Osteocyte (in vitro differentiated cells): ENCODE measurements at regions not wholly inside any gene's neighbourhood (a gene's known extent, or its start where the extent isn't known, plus 50 kb on each side); places are given as distances from the start of the nearest gene placed in this dataset.

ENCODE experiments used
- DNase-seq: peaks from one replicate; pipeline ENCODE4 v3.0.0; 2021; ENCODE audit warnings: mixed read lengths; ENCODE audit not compliant: unreplicated experiment; ENCODE audit errors: extremely low spot score
- H3K27ac Mint-ChIP-seq: one replicate; pipeline ENCODE4 v1.8.0; 2021; ENCODE audit warnings: mild to moderate bottlenecking, mixed read lengths; ENCODE audit not compliant: unreplicated experiment
- H3K27me3 Mint-ChIP-seq: one replicate; pipeline ENCODE4 v1.8.0; 2021; ENCODE audit warnings: mixed read lengths; ENCODE audit not compliant: unreplicated experiment
- H3K36me3 Mint-ChIP-seq: one replicate; pipeline ENCODE4 v1.8.0; 2021; ENCODE audit warnings: mixed read lengths; ENCODE audit not compliant: unreplicated experiment
- H3K4me1 Mint-ChIP-seq: one replicate; pipeline ENCODE4 v1.8.0; 2021; ENCODE audit warnings: mixed read lengths; ENCODE audit not compliant: unreplicated experiment
- H3K4me3 Mint-ChIP-seq: one replicate; pipeline ENCODE4 v1.8.0; 2021; ENCODE audit warnings: mild to moderate bottlenecking, moderate library complexity, mixed read lengths; ENCODE audit not compliant: unreplicated experiment
- H3K9me3 Mint-ChIP-seq: one replicate; pipeline ENCODE4 v1.8.0; 2021; ENCODE audit warnings: mixed read lengths; ENCODE audit not compliant: unreplicated experiment
- CTCF ChIP-seq: fragments of 200-600 bp; sonication (generic); IDR thresholded peaks from 2 replicates; pipeline ENCODE4 v1.5.0; 2021; ENCODE audit warnings: antibody characterized with exemption, mild to moderate bottlenecking, moderate library complexity

GRCh38 chr3:176959867-176960266 lies 237.4 kb downstream of the TBL1XR1 start:
- H3K4me1 Mint-ChIP-seq = peaks cover 7% of the 10 kb centered on the region
- no peak for TF ChIP-seq CTCF
- H3K27ac Mint-ChIP-seq = no peak overlapping the region
- H3K27me3 Mint-ChIP-seq = no peaks in the 10 kb centered on the region
- no peaks in the 10 kb centered on the region for H3K36me3 Mint-ChIP-seq
- H3K9me3 Mint-ChIP-seq = peaks cover 10% of the 10 kb centered on the region
- no peak for DNase-seq
- no peak overlapping the region for H3K4me3 Mint-ChIP-seq

GRCh38 chr3:176958560-176958959 lies 238.7 kb downstream of the TBL1XR1 start:
- DNase-seq = no peak
- H3K9me3 Mint-ChIP-seq = peaks cover 10% of the 10 kb centered on the region
- TF ChIP-seq CTCF = no peak
- no peak overlapping the region for H3K4me3 Mint-ChIP-seq
- peaks cover 20% of the 10 kb centered on the region for H3K4me1 Mint-ChIP-seq
- no peaks in the 10 kb centered on the region for H3K36me3 Mint-ChIP-seq
- H3K27me3 Mint-ChIP-seq = no peaks in the 10 kb centered on the region
- no peak overlapping the region for H3K27ac Mint-ChIP-seq

- no peaks in the 10 kb centered on the region for H3K36me3 Mint-ChIP-seq
- no peak for TF ChIP-seq CTCF
- peaks cover 45% of the 10 kb centered on the region for H3K4me1 Mint-ChIP-seq
- H3K9me3 Mint-ChIP-seq = no peaks in the 10 kb centered on the region
- H3K4me3 Mint-ChIP-seq = no peak overlapping the region
- no peaks in the 10 kb centered on the region for H3K27me3 Mint-ChIP-seq
- H3K27ac Mint-ChIP-seq = no peak overlapping the region
- DNase-seq = no peak
Measured at GRCh38 chr3:176954517-176954916, 242.8 kb downstream of the TBL1XR1 start.

- Mint-ChIP-seq H3K4me3 (no peak overlapping the region), H3K4me1 (peaks cover 45% of the 10 kb centered on the region), H3K36me3 (no peaks in the 10 kb centered on the region), H3K27ac (peak overlapping the region; percentile 58), H3K27me3 (no peaks in the 10 kb centered on the region), H3K9me3 (no peaks in the 10 kb centered on the region)
- TF ChIP-seq CTCF = no peak
- no peak for DNase-seq
Measured at GRCh38 chr3:176953106-176954060, 243.9 kb downstream of the TBL1XR1 start.

- Mint-ChIP-seq H3K4me3 (no peak overlapping the region), H3K27ac (peak overlapping the region; percentile 3), H3K36me3 (no peaks in the 10 kb centered on the region), H3K9me3 (no peaks in the 10 kb centered on the region), H3K27me3 (no peaks in the 10 kb centered on the region), H3K4me1 (peaks cover 45% of the 10 kb centered on the region)
- no peak for DNase-seq
- no peak for TF ChIP-seq CTCF
Measured at GRCh38 chr3:176951586-176952292, 245.5 kb downstream of the TBL1XR1 start.
